ENCODE measurements at regions not wholly inside any gene's neighbourhood (a gene's known extent, or its start where the extent isn't known, plus 50 kb on each side); places are given as distances from the start of the nearest gene placed in this dataset.

DNA sequence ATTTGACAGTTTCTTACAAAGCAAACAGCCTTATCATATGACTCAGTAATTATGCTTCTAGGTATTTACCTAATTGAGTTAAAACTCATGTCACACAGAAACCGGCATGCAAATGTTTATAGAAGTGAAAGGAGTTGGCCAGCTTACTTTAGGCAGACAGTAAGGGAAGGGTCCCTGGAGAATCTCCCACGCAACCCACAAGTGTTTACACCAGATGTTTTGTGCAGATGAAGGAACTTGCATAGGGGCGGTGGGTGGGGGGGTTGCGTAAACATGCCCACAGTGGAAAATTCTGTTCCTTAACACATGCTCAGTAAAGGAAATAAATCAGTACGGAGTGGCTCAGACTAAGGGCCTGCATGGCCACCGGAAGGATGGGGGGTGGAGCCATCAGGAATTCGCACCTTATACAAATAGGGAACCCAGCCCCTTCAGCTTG is 330.5 kb upstream of the AADAT start:
- no peaks in the 10 kb centered on the region for H3K36me3 Mint-ChIP-seq (ENCODE audit: low read depth)
- H3K27me3 Mint-ChIP-seq (ENCODE audit: low read depth) = no peaks in the 10 kb centered on the region
- H3K4me1 Mint-ChIP-seq (ENCODE audit: low read depth) = no peaks in the 10 kb centered on the region
- no peak overlapping the region for H3K27ac Mint-ChIP-seq (ENCODE audit: unreplicated experiment)
- peaks cover 5% of the 10 kb centered on the region for H3K9me3 Mint-ChIP-seq (ENCODE audit: low read depth)
- TF ChIP-seq, protein P1, sequence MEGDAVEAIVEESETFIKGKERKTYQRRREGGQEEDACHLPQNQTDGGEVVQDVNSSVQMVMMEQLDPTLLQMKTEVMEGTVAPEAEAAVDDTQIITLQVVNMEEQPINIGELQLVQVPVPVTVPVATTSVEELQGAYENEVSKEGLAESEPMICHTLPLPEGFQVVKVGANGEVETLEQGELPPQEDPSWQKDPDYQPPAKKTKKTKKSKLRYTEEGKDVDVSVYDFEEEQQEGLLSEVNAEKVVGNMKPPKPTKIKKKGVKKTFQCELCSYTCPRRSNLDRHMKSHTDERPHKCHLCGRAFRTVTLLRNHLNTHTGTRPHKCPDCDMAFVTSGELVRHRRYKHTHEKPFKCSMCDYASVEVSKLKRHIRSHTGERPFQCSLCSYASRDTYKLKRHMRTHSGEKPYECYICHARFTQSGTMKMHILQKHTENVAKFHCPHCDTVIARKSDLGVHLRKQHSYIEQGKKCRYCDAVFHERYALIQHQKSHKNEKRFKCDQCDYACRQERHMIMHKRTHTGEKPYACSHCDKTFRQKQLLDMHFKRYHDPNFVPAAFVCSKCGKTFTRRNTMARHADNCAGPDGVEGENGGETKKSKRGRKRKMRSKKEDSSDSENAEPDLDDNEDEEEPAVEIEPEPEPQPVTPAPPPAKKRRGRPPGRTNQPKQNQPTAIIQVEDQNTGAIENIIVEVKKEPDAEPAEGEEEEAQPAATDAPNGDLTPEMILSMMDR (IDR thresholded peaks at IDR 0.05) = no peak
- H3K4me3 Mint-ChIP-seq (ENCODE audit: unreplicated experiment) = no peak overlapping the region
- DNase-seq (ENCODE audit: low spot score) = no peak

DNA sequence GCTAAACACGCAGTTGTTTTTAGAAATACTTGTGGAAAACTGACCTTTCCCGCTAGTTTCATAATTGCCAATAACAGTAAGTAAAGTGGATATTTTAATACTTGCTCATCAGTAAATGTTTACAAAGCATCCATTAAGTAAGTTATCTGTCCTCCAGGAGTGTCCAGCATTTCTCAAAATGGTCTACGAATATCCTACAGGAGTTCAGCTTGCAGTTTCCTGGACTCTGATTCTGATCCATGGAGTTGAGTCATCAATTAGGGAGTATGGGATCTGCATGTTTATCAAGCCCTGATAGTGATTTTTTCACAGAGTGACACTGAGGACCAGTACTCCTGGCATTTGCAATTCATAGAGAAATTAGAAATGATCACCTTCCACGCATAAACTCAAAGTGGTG is 325.2 kb upstream of the AADAT start:
- Mint-ChIP-seq H3K27me3 (ENCODE audit: low read depth) (no peaks in the 10 kb centered on the region), H3K36me3 (ENCODE audit: low read depth) (no peaks in the 10 kb centered on the region), H3K4me3 (ENCODE audit: unreplicated experiment) (no peak overlapping the region), H3K27ac (ENCODE audit: unreplicated experiment) (no peak overlapping the region), H3K9me3 (ENCODE audit: low read depth) (no peaks in the 10 kb centered on the region), H3K4me1 (ENCODE audit: low read depth) (no peaks in the 10 kb centered on the region)
- TF ChIP-seq, protein P1 (IDR thresholded peaks at IDR 0.05) = no peak
- DNase-seq (ENCODE audit: low spot score) = no peak

GRCh38 chr4:170414360-170414759 is 324.6 kb upstream of the AADAT start:
- Mint-ChIP-seq H3K36me3 (ENCODE audit: low read depth) (no peaks in the 10 kb centered on the region), H3K9me3 (ENCODE audit: low read depth) (no peaks in the 10 kb centered on the region), H3K27ac (ENCODE audit: unreplicated experiment) (no peak overlapping the region), H3K4me3 (ENCODE audit: unreplicated experiment) (no peak overlapping the region), H3K27me3 (ENCODE audit: low read depth) (no peaks in the 10 kb centered on the region), H3K4me1 (ENCODE audit: low read depth) (no peaks in the 10 kb centered on the region)
- DNase-seq (ENCODE audit: low spot score) = no peak
- TF ChIP-seq, protein P1 (IDR thresholded peaks at IDR 0.05) = no peak

GRCh38 chr4:170413951-170414350 is 324.2 kb upstream of the AADAT start:
- TF ChIP-seq, protein P1 (IDR thresholded peaks at IDR 0.05) = no peak
- H3K4me1 Mint-ChIP-seq (ENCODE audit: low read depth) = no peaks in the 10 kb centered on the region
- no peak overlapping the region for H3K27ac Mint-ChIP-seq (ENCODE audit: unreplicated experiment)
- H3K4me3 Mint-ChIP-seq (ENCODE audit: unreplicated experiment) = no peak overlapping the region
- H3K9me3 Mint-ChIP-seq (ENCODE audit: low read depth) = no peaks in the 10 kb centered on the region
- H3K27me3 Mint-ChIP-seq (ENCODE audit: low read depth) = no peaks in the 10 kb centered on the region
- no peak for DNase-seq (ENCODE audit: low spot score)
- no peaks in the 10 kb centered on the region for H3K36me3 Mint-ChIP-seq (ENCODE audit: low read depth)

- Mint-ChIP-seq H3K27me3 (ENCODE audit: low read depth) (peaks cover 1% of the 10 kb centered on the region), H3K27ac (ENCODE audit: unreplicated experiment) (no peak overlapping the region), H3K9me3 (ENCODE audit: low read depth) (peaks cover 16% of the 10 kb centered on the region), H3K4me3 (ENCODE audit: unreplicated experiment) (no peak overlapping the region), H3K4me1 (ENCODE audit: low read depth) (no peaks in the 10 kb centered on the region), H3K36me3 (ENCODE audit: low read depth) (no peaks in the 10 kb centered on the region)
- DNase-seq (ENCODE audit: low spot score) = no peak
- TF ChIP-seq, protein P1 (IDR thresholded peaks at IDR 0.05) = no peak
Measured at GRCh38 chr4:170400361-170400760, 310.6 kb upstream of the AADAT start.

Data from chondrocyte (in vitro differentiated cells).